A549 (cell line): ENCODE measurements at regions not wholly inside any gene's neighbourhood (a gene's known extent, or its start where the extent isn't known, plus 50 kb on each side); places are given as distances from the start of the nearest gene placed in this dataset.

Experiments
- ATAC-seq, 2 experiments: fragments of 200-7000 bp in 1 of 2; fragments of >200 bp in 1 of 2; cut with Nextera tagmentation in 1 of 2; cut with Tn5 transposase in 1 of 2; 3 replicates each; pipeline versions ENCODE4 v1.8.0 to v1.9.1; 2018 to 2020; ENCODE audit warnings: mild to moderate bottlenecking in 1 of 2, moderate library complexity in 1 of 2
- CTCF ChIA-PET: fragments of 300-600 bp; sonication (Branson Sonifier 250); formaldehyde crosslinking; extraction: SDS; loops from one replicate; lab custom pipeline; 2021; ENCODE audit warnings: antibody characterized with exemption, inconsistent platforms; lab: Yijun Ruan, JAX
- POLR2A ChIA-PET: fragments of 350-600 bp; formaldehyde crosslinking; extraction: SDS; loops from one replicate; lab custom pipeline; 2021; ENCODE audit warnings: antibody characterized with exemption, inconsistent platforms; lab: Yijun Ruan, JAX
- DNase-seq, 2 experiments: peaks; one replicate each; pipeline versions ENCODE4 v3.0.0 to v3.0.0-alpha.2; 2011 to 2016; ENCODE audit warnings: low read depth in 1 of 2, low spot score in 1 of 2
- FAIRE-seq: peaks from 2 replicates; lab custom pipeline; 2011; peaks lifted over from hg19 to GRCh38; lab: Jason Lieb, UNC
- H3K27ac ChIP-seq, 2 experiments: fragments of >200 bp; sonication (Bioruptor Twin); formaldehyde crosslinking; 3 replicates each; pipeline ENCODE4 v1.5.1; 2016 to 2017
- H3K4me1 ChIP-seq: fragments of >200 bp; sonication (Bioruptor Twin); formaldehyde crosslinking; 3 replicates; pipeline ENCODE4 v1.6.1; 2016
- H3K4me2 ChIP-seq: fragments of >200 bp; sonication (Bioruptor Twin); formaldehyde crosslinking; 3 replicates; pipeline ENCODE4 v1.6.1; 2016
- H3K4me3 ChIP-seq: fragments of >200 bp; sonication (Bioruptor Twin); formaldehyde crosslinking; 3 replicates; pipeline ENCODE4 v1.5.1; 2016
- H3K9me3 ChIP-seq: fragments of >200 bp; sonication (Bioruptor Twin); formaldehyde crosslinking; 3 replicates; pipeline ENCODE4 v1.6.1; 2016
- ATOH8 ChIP-seq: fragments of 250-450 bp; sonication (Bioruptor Pico); IDR thresholded peaks from 2 replicates; pipeline ENCODE4 v1.5.0; 2020; ENCODE audit warnings: low read depth, mild to moderate bottlenecking, moderate library complexity
- BHLHE40 ChIP-seq: IDR thresholded peaks from 2 replicates; pipeline ENCODE4 v1.6.1; 2012; ENCODE audit warnings: low read depth, low read length, inconsistent platforms
- CHD2 ChIP-seq: fragments of 150-350 bp; IDR thresholded peaks from 2 replicates; pipeline ENCODE4 v1.6.1; 2014; ENCODE audit warnings: low read length; ENCODE audit not compliant: partially characterized antibody
- E2F6 ChIP-seq: IDR thresholded peaks from 2 replicates; pipeline ENCODE4 v1.6.1; 2012; ENCODE audit warnings: low read depth, borderline replicate concordance
- ELK1 ChIP-seq: fragments of 150-350 bp; IDR thresholded peaks from 2 replicates; pipeline ENCODE4 v1.6.1; 2014; ENCODE audit warnings: low read depth, mild to moderate bottlenecking, low read length
- KDM1A ChIP-seq: fragments of 200-600 bp; sonication (generic); IDR thresholded peaks from 2 replicates; pipeline ENCODE4 v1.6.1; 2016; ENCODE audit warnings: low read depth, mild to moderate bottlenecking
- MAX ChIP-seq: IDR thresholded peaks from 2 replicates; pipeline ENCODE4 v1.6.1; 2012
- MAZ ChIP-seq: fragments of 150-350 bp; IDR thresholded peaks from 2 replicates; pipeline ENCODE4 v1.6.1; 2014; ENCODE audit warnings: antibody characterized with exemption, low read depth, low read length, borderline replicate concordance
- NFE2L2 ChIP-seq: fragments of 150-350 bp; conservative IDR thresholded peaks from 2 replicates; pipeline ENCODE4 v1.6.1; 2014; ENCODE audit warnings: low read length
- PBX3 ChIP-seq: IDR thresholded peaks from 2 replicates; pipeline ENCODE4 v1.6.1; 2012
- POLR2A ChIP-seq: IDR thresholded peaks from 2 replicates; pipeline ENCODE4 v1.6.1; 2012; ENCODE audit warnings: mild to moderate bottlenecking, low read length
- RAD21 ChIP-seq, 2 experiments: fragments of >200 bp in 1 of 2; sonication (Bioruptor Twin) in 1 of 2; formaldehyde crosslinking in 1 of 2; IDR thresholded peaks in 1 of 2; conservative IDR thresholded peaks in 1 of 2; 2 replicates in 1 of 2; 3 replicates in 1 of 2; pipeline ENCODE4 v1.6.1; 2012 to 2018; ENCODE audit warnings: inconsistent platforms in 1 of 2
- REST ChIP-seq: fragments of 200-600 bp; sonication (generic); IDR thresholded peaks from 2 replicates; pipeline ENCODE4 v1.6.1; 2016; ENCODE audit warnings: antibody characterized with exemption, mild to moderate bottlenecking, moderate library complexity
- RFX5 ChIP-seq: fragments of 450-650 bp; IDR thresholded peaks from 2 replicates; pipeline ENCODE4 v1.7.1; 2014; ENCODE audit warnings: antibody characterized with exemption, mild to moderate bottlenecking, moderate library complexity
- ZSCAN20 ChIP-seq: fragments of 250-450 bp; sonication (Bioruptor Pico); IDR thresholded peaks from 2 replicates; pipeline ENCODE4 v1.8.0; 2022; ENCODE audit warnings: mild to moderate bottlenecking, moderate library complexity
- WGBS: methylation state at CpG from one replicate; pipeline ENCODE4 v1.1.6; 2017; ENCODE audit errors: missing lambda C conversion rate; 5-methylcytosine and 5-hydroxymethylcytosine counted together

GRCh38 chr4:62771983-62772557, 1571.9 kb downstream of the ADGRL3 start:
- TF ChIP-seq RFX5: no peak
- TF ChIP-seq ATOH8: no peak
- no peak for TF ChIP-seq POLR2A
- no peak for TF ChIP-seq REST
- TF ChIP-seq BHLHE40: no peak
- no peak for TF ChIP-seq ELK1
- no peak for TF ChIP-seq ZSCAN20
- no peak overlapping the region for H3K4me2 ChIP-seq
- WGBS: 54% methylated on average over 5 of the region's 9 CpGs
- ChIA-PET CTCF (no interaction called here), POLR2A (no interaction called here)
- H3K4me1 ChIP-seq: no peaks in the 10 kb centered on the region
- H3K4me3 ChIP-seq: no peak overlapping the region
- H3K27ac ChIP-seq: no peak overlapping the region
- no peaks in the 10 kb centered on the region for H3K9me3 ChIP-seq
- ATAC-seq: no peak
- no peak for DNase-seq
- no peak for FAIRE-seq

GRCh38 chr4:62740296-62740695, 1540.2 kb downstream of the ADGRL3 start:
- Histone ChIP-seq H3K4me2 (no peak overlapping the region), H3K9me3 (no peaks in the 10 kb centered on the region), H3K27ac (no peak overlapping the region), H3K4me1 (no peaks in the 10 kb centered on the region), H3K4me3 (no peak overlapping the region)
- WGBS: 38% methylated on average over 6 of the region's 6 CpGs
- DNase-seq (no peak), FAIRE-seq (no peak), ATAC-seq (no peak)
- TF ChIP-seq NFE2L2 (no peak), CHD2 (no peak), MAX (no peak), E2F6 (no peak), ELK1 (no peak), PBX3 (no peak), MAZ (no peak), KDM1A (no peak), RAD21 (conservative IDR thresholded peaks at IDR 0.05 in 1 of 2, IDR thresholded peaks at IDR 0.05 in 1 of 2) (no peak)
- POLR2A ChIA-PET: no interaction called here
- CTCF ChIA-PET: no interaction called here
